ENCODE measurements at regions not wholly inside any gene's neighbourhood (a gene's known extent, or its start where the extent isn't known, plus 50 kb on each side); places are given as distances from the start of the nearest gene placed in this dataset.

DNA sequence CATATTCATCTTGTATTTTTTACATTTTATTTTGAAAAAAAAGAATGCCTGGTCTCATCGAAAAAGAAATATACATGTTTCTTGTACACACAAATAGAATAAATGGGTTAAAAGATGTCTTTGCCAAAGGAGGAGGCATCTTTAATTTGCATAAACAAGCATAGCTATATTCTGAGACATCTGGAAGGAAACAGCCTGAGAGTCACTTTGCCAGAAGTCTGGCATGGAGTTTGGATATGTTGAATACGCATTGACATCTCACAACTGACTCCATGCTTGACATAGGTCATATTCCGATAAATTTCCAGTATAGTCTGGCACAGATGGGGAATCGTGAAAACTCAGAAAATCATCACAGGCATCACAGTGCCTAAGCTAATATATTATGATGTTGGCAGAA, 1317.5 kb upstream of the CELF4 start:
- H3K9me3 ChIP-seq (ENCODE audit: control insufficient read depth in 1 of 2, low read length in 2 of 2) = no peaks in the 10 kb centered on the region
- Mint-ChIP-seq H3K27ac (no peak overlapping the region), H3K27me3 (peaks cover 0 to 3% of the 10 kb centered on the region in 2 donors), H3K4me3 (no peak overlapping the region), H3K4me1 (no peaks in the 10 kb centered on the region), H3K36me3 (no peaks in the 10 kb centered on the region), H3K9me3 (peaks cover 0 to 5% (median 0%) of the 10 kb centered on the region in 8 donors)
- DNase-seq = no peak
- H3K27ac ChIP-seq (ENCODE audit: low read depth, low read length) = no peak overlapping the region
- ChIA-PET CTCF (ENCODE audit: partially characterized antibody) (no interaction called here), POLR2A (ENCODE audit: partially characterized antibody) (no interaction called here)
- no peaks in the 10 kb centered on the region for H3K27me3 ChIP-seq (ENCODE audit: insufficient read depth, low read length)
- intact Hi-C loops (cut with micrococcal nuclease) = no loop called here
- H3K36me3 ChIP-seq (ENCODE audit: insufficient read depth, low read length) = no peaks in the 10 kb centered on the region
- H3K4me3 ChIP-seq (ENCODE audit: low read length in 2 of 2) = no peak overlapping the region
- no peaks in the 10 kb centered on the region for H3K4me1 ChIP-seq (ENCODE audit: insufficient read depth, low read length)

DNA sequence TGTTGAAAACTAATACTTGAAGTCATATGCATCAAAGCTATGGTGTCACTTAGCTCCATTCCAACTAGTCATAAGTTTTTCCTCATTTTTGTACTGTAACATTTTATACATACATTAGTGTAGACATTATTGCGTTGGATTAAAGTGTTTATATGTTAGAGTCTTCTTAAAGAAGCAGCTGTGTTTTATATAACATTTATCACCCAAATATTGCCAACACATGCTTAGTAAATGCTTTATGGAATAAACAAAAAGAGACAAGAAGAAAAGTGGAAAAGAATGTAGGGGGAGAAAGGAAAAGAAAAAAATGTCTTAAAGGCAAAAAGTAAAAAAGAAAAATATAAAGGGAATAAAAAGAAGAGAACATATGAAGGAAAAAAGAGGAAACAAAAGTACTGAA, 1314.3 kb upstream of the CELF4 start:
- H3K4me1 ChIP-seq (ENCODE audit: insufficient read depth, low read length) = no peaks in the 10 kb centered on the region
- H3K9me3 Mint-ChIP-seq = peaks cover 0 to 2% (median 0%) of the 10 kb centered on the region in 8 donors
- CTCF ChIA-PET (ENCODE audit: partially characterized antibody) = no interaction called here
- H3K27ac Mint-ChIP-seq = no peak overlapping the region
- H3K4me3 ChIP-seq (ENCODE audit: low read length in 2 of 2) = no peak overlapping the region
- no peaks in the 10 kb centered on the region for H3K9me3 ChIP-seq (ENCODE audit: control insufficient read depth in 1 of 2, low read length in 2 of 2)
- no peaks in the 10 kb centered on the region for H3K4me1 Mint-ChIP-seq
- no peaks in the 10 kb centered on the region for H3K36me3 ChIP-seq (ENCODE audit: insufficient read depth, low read length)
- POLR2A ChIA-PET (ENCODE audit: partially characterized antibody) = interaction anchor here (0.6 kb wide), 1 partner anchor 220 kb away, joined by 4 read pairs; no protein-coding TSS in a partner anchor
- intact Hi-C loops (cut with micrococcal nuclease) = no loop called here
- H3K27me3 Mint-ChIP-seq = peaks cover 0 to 3% of the 10 kb centered on the region in 2 donors
- no peak for DNase-seq
- H3K27me3 ChIP-seq (ENCODE audit: insufficient read depth, low read length) = no peaks in the 10 kb centered on the region
- H3K36me3 Mint-ChIP-seq = no peaks in the 10 kb centered on the region
- H3K4me3 Mint-ChIP-seq = peak overlapping the region in 1 of 8 donors; percentile 57
- H3K27ac ChIP-seq (ENCODE audit: low read depth, low read length) = no peak overlapping the region

DNA sequence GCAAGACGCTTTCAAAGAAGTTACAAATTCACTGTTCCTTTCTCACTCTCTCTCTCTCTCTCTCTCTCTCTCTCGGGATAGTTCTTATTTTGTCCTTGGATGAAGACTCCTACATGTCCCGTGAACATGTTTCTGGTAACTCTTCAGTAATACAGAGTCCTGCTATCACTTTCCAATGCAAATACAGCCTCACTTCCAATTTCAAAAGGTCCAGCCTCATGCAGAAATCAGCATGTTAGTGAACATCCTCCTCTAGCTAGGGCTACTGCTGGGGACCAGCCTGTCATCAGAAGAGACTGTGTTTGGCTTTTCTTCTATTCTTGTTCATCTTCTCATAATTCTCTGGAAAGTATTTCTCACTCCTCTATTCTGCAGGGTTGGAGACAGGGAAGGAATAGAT, 1306.7 kb upstream of the CELF4 start:
- H3K9me3 ChIP-seq (ENCODE audit: control insufficient read depth in 1 of 2, low read length in 2 of 2) = no peaks in the 10 kb centered on the region
- intact Hi-C loops (cut with micrococcal nuclease) = no loop called here
- H3K4me1 ChIP-seq (ENCODE audit: insufficient read depth, low read length) = no peaks in the 10 kb centered on the region
- POLR2A ChIA-PET (ENCODE audit: partially characterized antibody) = no interaction called here
- no peak overlapping the region for H3K27ac ChIP-seq (ENCODE audit: low read depth, low read length)
- no peaks in the 10 kb centered on the region for H3K4me1 Mint-ChIP-seq
- peaks cover 1 to 2% of the 10 kb centered on the region in 2 donors for H3K27me3 Mint-ChIP-seq
- no peak overlapping the region for H3K4me3 ChIP-seq (ENCODE audit: low read length in 2 of 2)
- no peak overlapping the region for H3K4me3 Mint-ChIP-seq
- H3K36me3 ChIP-seq (ENCODE audit: insufficient read depth, low read length) = no peaks in the 10 kb centered on the region
- no peak for DNase-seq
- CTCF ChIA-PET (ENCODE audit: partially characterized antibody) = no interaction called here
- no peaks in the 10 kb centered on the region for H3K36me3 Mint-ChIP-seq
- no peaks in the 10 kb centered on the region for H3K27me3 ChIP-seq (ENCODE audit: insufficient read depth, low read length)
- no peak overlapping the region for H3K27ac Mint-ChIP-seq
- peaks cover 0 to 4% (median 0%) of the 10 kb centered on the region in 8 donors for H3K9me3 Mint-ChIP-seq

DNA sequence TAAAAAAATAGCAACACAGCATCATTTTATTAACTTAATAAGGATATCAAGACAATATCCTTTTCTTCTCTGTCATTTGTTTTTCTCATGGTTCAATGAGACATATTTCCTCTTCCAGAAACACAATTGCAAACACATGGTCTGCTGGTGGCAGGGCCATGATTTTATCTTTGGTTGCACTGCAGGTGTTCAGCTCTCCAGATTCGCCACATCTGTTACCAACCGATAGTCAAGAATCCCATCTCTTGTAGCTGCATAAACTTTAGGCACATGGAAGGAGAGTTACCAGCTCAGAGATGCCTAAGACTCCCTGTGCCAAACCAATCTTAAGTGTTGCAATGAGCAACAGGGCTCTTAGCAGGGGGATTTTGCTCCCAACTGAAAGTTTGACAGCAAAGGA, 1303.2 kb upstream of the CELF4 start:
- no peaks in the 10 kb centered on the region for H3K4me1 ChIP-seq (ENCODE audit: insufficient read depth, low read length)
- no peaks in the 10 kb centered on the region for H3K27me3 ChIP-seq (ENCODE audit: insufficient read depth, low read length)
- H3K4me3 ChIP-seq (ENCODE audit: low read length in 2 of 2) = no peak overlapping the region
- no peaks in the 10 kb centered on the region for H3K36me3 Mint-ChIP-seq
- H3K27ac Mint-ChIP-seq = no peak overlapping the region
- no peak overlapping the region for H3K27ac ChIP-seq (ENCODE audit: low read depth, low read length)
- peaks cover 0 to 2% (median 0%) of the 10 kb centered on the region in 8 donors for H3K9me3 Mint-ChIP-seq
- no peaks in the 10 kb centered on the region for H3K4me1 Mint-ChIP-seq
- intact Hi-C loops (cut with micrococcal nuclease) = no loop called here
- CTCF ChIA-PET (ENCODE audit: partially characterized antibody) = no interaction called here
- H3K27me3 Mint-ChIP-seq = peaks cover 0 to 2% of the 10 kb centered on the region in 2 donors
- H3K9me3 ChIP-seq (ENCODE audit: control insufficient read depth in 1 of 2, low read length in 2 of 2) = no peaks in the 10 kb centered on the region
- no peak overlapping the region for H3K4me3 Mint-ChIP-seq
- no peak for DNase-seq
- no peaks in the 10 kb centered on the region for H3K36me3 ChIP-seq (ENCODE audit: insufficient read depth, low read length)
- POLR2A ChIA-PET (ENCODE audit: partially characterized antibody) = no interaction called here

DNA sequence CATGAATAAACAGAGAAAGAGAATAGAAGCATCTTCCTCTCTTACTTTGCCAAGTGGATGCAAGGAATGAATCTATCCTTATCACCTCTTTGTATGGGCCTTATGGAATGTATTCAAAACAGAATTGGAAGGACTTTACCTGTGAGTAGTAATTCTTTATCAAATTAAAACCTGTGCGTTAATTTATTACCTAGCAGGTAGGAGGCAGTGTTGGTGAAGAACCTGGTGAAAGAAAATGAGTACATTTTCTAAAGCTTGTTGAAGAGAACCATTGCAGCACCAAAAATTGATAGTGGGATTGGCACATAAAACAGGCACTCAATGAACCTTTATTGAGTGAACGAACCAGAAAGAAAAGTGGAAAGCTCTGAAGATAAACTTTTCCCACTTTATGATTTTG, 1302.1 kb upstream of the CELF4 start:
- H3K9me3 Mint-ChIP-seq = peaks cover 0 to 2% (median 0%) of the 10 kb centered on the region in 8 donors
- no peak overlapping the region for H3K4me3 Mint-ChIP-seq
- intact Hi-C loops (cut with micrococcal nuclease) = no loop called here
- H3K27me3 ChIP-seq (ENCODE audit: insufficient read depth, low read length) = no peaks in the 10 kb centered on the region
- no peaks in the 10 kb centered on the region for H3K9me3 ChIP-seq (ENCODE audit: control insufficient read depth in 1 of 2, low read length in 2 of 2)
- H3K4me1 Mint-ChIP-seq = no peaks in the 10 kb centered on the region
- peaks cover 0 to 2% of the 10 kb centered on the region in 2 donors for H3K27me3 Mint-ChIP-seq
- H3K27ac ChIP-seq (ENCODE audit: low read depth, low read length) = no peak overlapping the region
- H3K36me3 ChIP-seq (ENCODE audit: insufficient read depth, low read length) = no peaks in the 10 kb centered on the region
- CTCF ChIA-PET (ENCODE audit: partially characterized antibody) = no interaction called here
- no peak overlapping the region for H3K27ac Mint-ChIP-seq
- no peaks in the 10 kb centered on the region for H3K4me1 ChIP-seq (ENCODE audit: insufficient read depth, low read length)
- POLR2A ChIA-PET (ENCODE audit: partially characterized antibody) = no interaction called here
- no peaks in the 10 kb centered on the region for H3K36me3 Mint-ChIP-seq
- no peak overlapping the region for H3K4me3 ChIP-seq (ENCODE audit: low read length in 2 of 2)
- DNase-seq = no peak

DNA sequence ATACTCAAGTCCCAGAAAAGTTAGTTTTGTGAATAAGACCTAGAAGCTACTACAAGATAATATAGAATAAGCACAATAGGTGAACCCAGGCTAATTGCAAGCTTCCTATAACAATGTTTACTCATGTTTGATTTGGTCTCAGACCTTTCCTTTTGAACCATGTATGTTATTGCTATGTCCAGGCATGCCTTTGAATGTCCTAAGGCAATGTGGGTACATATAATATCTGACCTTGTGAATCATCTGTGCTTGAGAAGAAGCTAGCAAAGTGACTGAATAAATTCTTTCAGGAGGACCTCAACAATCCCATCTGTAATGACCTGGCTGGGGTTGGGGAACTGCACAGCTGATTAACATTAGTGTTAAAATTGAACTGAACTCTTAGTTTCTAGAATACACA, 1285.9 kb upstream of the CELF4 start:
- no peak for DNase-seq
- Histone ChIP-seq H3K27me3 (ENCODE audit: insufficient read depth, low read length) (no peaks in the 10 kb centered on the region), H3K27ac (ENCODE audit: low read depth, low read length) (no peak overlapping the region), H3K9me3 (ENCODE audit: control insufficient read depth in 1 of 2, low read length in 2 of 2) (no peaks in the 10 kb centered on the region), H3K4me1 (ENCODE audit: insufficient read depth, low read length) (no peaks in the 10 kb centered on the region), H3K36me3 (ENCODE audit: insufficient read depth, low read length) (no peaks in the 10 kb centered on the region), H3K4me3 (ENCODE audit: low read length in 2 of 2) (no peak overlapping the region)
- ChIA-PET CTCF (ENCODE audit: partially characterized antibody) (no interaction called here), POLR2A (ENCODE audit: partially characterized antibody) (no interaction called here)
- Mint-ChIP-seq H3K4me3 (no peak overlapping the region), H3K27ac (no peak overlapping the region), H3K36me3 (no peaks in the 10 kb centered on the region), H3K9me3 (peaks cover 2 to 10% (median 5%) of the 10 kb centered on the region in 8 donors), H3K4me1 (no peaks in the 10 kb centered on the region), H3K27me3 (no peaks in the 10 kb centered on the region)
- intact Hi-C loops (cut with micrococcal nuclease) = no loop called here

DNA sequence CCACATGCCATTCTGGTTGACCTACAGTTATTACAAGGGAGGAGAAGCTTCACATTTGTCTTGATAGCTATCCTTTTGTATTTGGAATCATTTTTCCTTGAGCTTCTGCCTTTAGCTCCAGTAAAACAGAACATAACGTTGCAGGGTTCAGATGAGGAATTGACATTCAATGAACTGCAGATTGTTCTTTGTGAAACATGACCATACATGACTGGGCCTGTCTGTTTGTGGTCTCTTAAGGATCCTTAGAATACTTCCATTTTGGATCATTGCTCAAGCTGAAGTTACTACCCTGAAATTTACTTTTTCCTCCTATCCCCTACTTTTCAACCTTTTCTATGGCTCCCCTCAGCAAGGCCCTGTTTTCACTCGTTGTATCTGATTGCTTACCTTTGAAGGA, 1281.7 kb upstream of the CELF4 start:
- H3K27ac Mint-ChIP-seq = no peak overlapping the region
- H3K9me3 Mint-ChIP-seq = peaks cover 0 to 3% (median 0%) of the 10 kb centered on the region in 8 donors
- H3K27ac ChIP-seq (ENCODE audit: low read depth, low read length) = no peak overlapping the region
- no peak overlapping the region for H3K4me3 Mint-ChIP-seq
- H3K36me3 Mint-ChIP-seq = no peaks in the 10 kb centered on the region
- POLR2A ChIA-PET (ENCODE audit: partially characterized antibody) = no interaction called here
- no peaks in the 10 kb centered on the region for H3K27me3 Mint-ChIP-seq
- CTCF ChIA-PET (ENCODE audit: partially characterized antibody) = no interaction called here
- H3K4me1 Mint-ChIP-seq = no peaks in the 10 kb centered on the region
- intact Hi-C loops (cut with micrococcal nuclease) = no loop called here
- H3K36me3 ChIP-seq (ENCODE audit: insufficient read depth, low read length) = no peaks in the 10 kb centered on the region
- no peaks in the 10 kb centered on the region for H3K4me1 ChIP-seq (ENCODE audit: insufficient read depth, low read length)
- H3K9me3 ChIP-seq (ENCODE audit: control insufficient read depth in 1 of 2, low read length in 2 of 2) = no peaks in the 10 kb centered on the region
- no peak for DNase-seq
- H3K4me3 ChIP-seq (ENCODE audit: low read length in 2 of 2) = no peak overlapping the region
- H3K27me3 ChIP-seq (ENCODE audit: insufficient read depth, low read length) = no peaks in the 10 kb centered on the region

DNA sequence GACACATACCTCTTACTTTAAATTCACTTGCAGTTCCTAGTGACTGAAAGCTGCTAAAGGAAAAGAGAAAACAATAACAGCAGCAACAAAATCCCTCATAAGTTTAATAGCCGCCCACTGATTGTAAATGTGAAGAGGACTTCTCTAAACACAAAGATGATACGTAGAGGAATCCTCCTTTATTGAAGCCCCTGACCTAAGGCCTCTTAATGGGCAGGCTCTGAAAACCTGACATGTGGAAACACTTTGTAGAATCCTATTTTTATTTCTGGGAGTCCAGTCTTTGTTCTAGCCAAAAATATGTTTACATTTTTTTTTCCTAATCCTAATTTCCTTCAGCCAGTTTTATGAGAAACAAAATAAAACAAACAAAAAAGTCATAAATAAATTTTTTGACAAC, 1277.7 kb upstream of the CELF4 start:
- Histone ChIP-seq H3K27me3 (ENCODE audit: insufficient read depth, low read length) (no peaks in the 10 kb centered on the region), H3K27ac (ENCODE audit: low read depth, low read length) (no peak overlapping the region), H3K36me3 (ENCODE audit: insufficient read depth, low read length) (no peaks in the 10 kb centered on the region), H3K9me3 (ENCODE audit: control insufficient read depth in 1 of 2, low read length in 2 of 2) (no peaks in the 10 kb centered on the region), H3K4me3 (ENCODE audit: low read length in 2 of 2) (no peak overlapping the region), H3K4me1 (ENCODE audit: insufficient read depth, low read length) (no peaks in the 10 kb centered on the region)
- CTCF ChIA-PET (ENCODE audit: partially characterized antibody) = no interaction called here
- H3K27me3 Mint-ChIP-seq = no peaks in the 10 kb centered on the region
- H3K27ac Mint-ChIP-seq = no peak overlapping the region
- no peaks in the 10 kb centered on the region for H3K4me1 Mint-ChIP-seq
- no peak overlapping the region for H3K4me3 Mint-ChIP-seq
- DNase-seq = no peak
- POLR2A ChIA-PET (ENCODE audit: partially characterized antibody) = no interaction called here
- peaks cover 0 to 3% (median 0%) of the 10 kb centered on the region in 8 donors for H3K9me3 Mint-ChIP-seq
- intact Hi-C loops (cut with micrococcal nuclease) = no loop called here
- H3K36me3 Mint-ChIP-seq = no peaks in the 10 kb centered on the region

Data from CD4-positive, alpha-beta memory T cell (primary cell).